AG09319 (cell line): ENCODE measurements at regions not wholly inside any gene's neighbourhood (a gene's known extent, or its start where the extent isn't known, plus 50 kb on each side); places are given as distances from the start of the nearest gene placed in this dataset.

ENCODE experiments used
- DNase-seq: peaks from one replicate; pipeline ENCODE4 v3.0.0-alpha.2; 2010; ENCODE audit warnings: low read depth; ENCODE audit errors: extremely low read depth
- CTCF ChIP-seq: IDR thresholded peaks from 2 replicates; pipeline ENCODE4 v1.5.1; 2011; ENCODE audit warnings: low read depth, mild to moderate bottlenecking, inconsistent platforms, low read length, moderate library complexity

- DNase-seq = no peak
- no peak for TF ChIP-seq CTCF
Observed at GRCh38 chr16:76970087-76970744, 220.8 kb upstream of the MON1B start.

DNA sequence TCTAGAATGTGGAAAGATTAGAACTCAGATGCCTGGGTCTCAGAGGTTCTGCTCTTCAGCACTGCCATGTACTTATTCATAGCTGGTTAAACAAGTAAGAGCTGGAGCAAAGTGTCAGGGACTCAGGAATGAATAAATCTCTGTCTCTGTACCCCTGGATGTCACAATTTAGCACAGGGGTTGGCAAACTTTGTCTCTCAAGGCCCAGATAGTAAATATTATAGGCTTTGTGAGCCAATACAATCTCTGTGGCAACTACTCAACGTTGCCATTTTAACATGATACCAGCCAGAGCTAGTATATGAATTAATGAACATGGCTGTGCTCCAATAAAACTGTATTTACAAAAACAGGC lies 220.3 kb upstream of the MON1B start:
- no peak for TF ChIP-seq CTCF

DNA sequence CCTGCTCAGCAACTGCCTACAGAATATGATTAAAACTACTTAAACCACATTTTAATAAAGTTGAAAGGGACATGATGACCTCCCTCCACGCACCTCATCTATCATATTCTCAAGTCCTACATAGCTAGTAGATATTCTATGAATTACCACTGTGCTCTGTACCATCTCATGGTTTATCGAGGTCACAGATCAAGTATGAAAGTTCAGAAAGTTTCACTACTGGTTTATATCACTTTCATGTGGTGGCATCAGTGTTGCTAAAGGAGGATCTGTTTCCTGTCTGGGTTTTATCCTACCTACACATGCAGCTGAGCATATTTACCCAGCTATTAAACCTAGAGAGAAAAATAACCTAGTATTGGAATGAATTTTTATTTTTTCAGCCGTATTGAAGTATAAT lies 214.9 kb upstream of the MON1B start:
- TF ChIP-seq CTCF = no peak

More for the DNA sequence above, 220.3 kb upstream of the MON1B start:
- no peak for DNase-seq

GRCh38 chr16:76976756-76977155 lies 214.2 kb upstream of the MON1B start:
- TF ChIP-seq CTCF = no peak
- DNase-seq = no peak

More for the DNA sequence above, 214.9 kb upstream of the MON1B start:
- DNase-seq = no peak

GRCh38 chr16:76984196-76984595 lies 206.8 kb upstream of the MON1B start:
- no peak for DNase-seq
- no peak for TF ChIP-seq CTCF

GRCh38 chr16:76985392-76986045 lies 205.5 kb upstream of the MON1B start:
- no peak for DNase-seq
- TF ChIP-seq CTCF = no peak

- no peak for TF ChIP-seq CTCF
- DNase-seq = no peak
Observed at GRCh38 chr16:76988526-76988925, 202.5 kb upstream of the MON1B start.
